ENCODE measurements at regions not wholly inside any gene's neighbourhood (a gene's known extent, or its start where the extent isn't known, plus 50 kb on each side); places are given as distances from the start of the nearest gene placed in this dataset.
A peak's percentile ranks its signal among the peaks of the same experiment; 100 is the strongest.

GRCh38 chr16:17852977-17853702 lies 382.4 kb upstream of the XYLT1 start:
- DNase-seq (ENCODE audit: low spot score): no peak

- no peak for DNase-seq (ENCODE audit: low spot score)
Measured at GRCh38 chr16:17850581-17851250, 380.0 kb upstream of the XYLT1 start.

GRCh38 chr16:17847234-17847795 lies 376.6 kb upstream of the XYLT1 start:
- DNase-seq (ENCODE audit: low spot score): no peak

GRCh38 chr16:17846030-17846429 lies 375.3 kb upstream of the XYLT1 start:
- no peak for DNase-seq (ENCODE audit: low spot score)

- DNase-seq (ENCODE audit: low spot score): peak; percentile 21
Measured at GRCh38 chr16:17845031-17845430, 374.3 kb upstream of the XYLT1 start.

GRCh38 chr16:17843905-17844304 lies 373.1 kb upstream of the XYLT1 start:
- DNase-seq (ENCODE audit: low spot score): no peak

GRCh38 chr16:17839907-17840306 lies 369.1 kb upstream of the XYLT1 start:
- DNase-seq (ENCODE audit: low spot score): no peak

GRCh38 chr16:17839272-17839671 lies 368.5 kb upstream of the XYLT1 start:
- no peak for DNase-seq (ENCODE audit: low spot score)

- DNase-seq (ENCODE audit: low spot score): peak; percentile 52
Measured at GRCh38 chr16:17836868-17837602, 366.3 kb upstream of the XYLT1 start.

GRCh38 chr16:17835118-17835876 lies 364.5 kb upstream of the XYLT1 start:
- no peak for DNase-seq (ENCODE audit: low spot score)

GRCh38 chr16:17832738-17833137 lies 362.0 kb upstream of the XYLT1 start:
- DNase-seq (ENCODE audit: low spot score): no peak

- no peak for DNase-seq (ENCODE audit: low spot score)
Measured at GRCh38 chr16:17831330-17831729, 360.6 kb upstream of the XYLT1 start.

- no peak for DNase-seq (ENCODE audit: low spot score)
Measured at GRCh38 chr16:17830651-17831050, 359.9 kb upstream of the XYLT1 start.

GRCh38 chr16:17829811-17830210 lies 359.1 kb upstream of the XYLT1 start:
- no peak for DNase-seq (ENCODE audit: low spot score)

GRCh38 chr16:17828012-17828411 lies 357.3 kb upstream of the XYLT1 start:
- DNase-seq (ENCODE audit: low spot score): no peak

GRCh38 chr16:17827313-17827712 lies 356.6 kb upstream of the XYLT1 start:
- DNase-seq (ENCODE audit: low spot score): no peak

GRCh38 chr16:17817943-17818342 lies 347.2 kb upstream of the XYLT1 start:
- DNase-seq (ENCODE audit: low spot score): no peak

GRCh38 chr16:17817260-17817659 lies 346.5 kb upstream of the XYLT1 start:
- no peak for DNase-seq (ENCODE audit: low spot score)

GRCh38 chr16:17812771-17813170 lies 342.0 kb upstream of the XYLT1 start:
- no peak for DNase-seq (ENCODE audit: low spot score)

- no peak for DNase-seq (ENCODE audit: low spot score)
Measured at GRCh38 chr16:17804857-17805256, 334.1 kb upstream of the XYLT1 start.

GRCh38 chr16:17803625-17804410 lies 333.1 kb upstream of the XYLT1 start:
- no peak for DNase-seq (ENCODE audit: low spot score)

Measured in putamen (tissue), 1 donor.